LNCaP clone FGC (cell line): ENCODE measurements at regions not wholly inside any gene's neighbourhood (a gene's known extent, or its start where the extent isn't known, plus 50 kb on each side); places are given as distances from the start of the nearest gene placed in this dataset.
A peak's percentile ranks its signal among the peaks of the same experiment; 100 is the strongest.

ENCODE experiments used
- DNase-seq: peaks from one replicate; pipeline ENCODE4 v3.0.0-alpha.2; 2011; ENCODE audit warnings: low read depth
- H3K4me3 ChIP-seq: 2 replicates; pipeline ENCODE4 v1.5.1; 2011; ENCODE audit warnings: mild to moderate bottlenecking, low read depth, low read length, control low read depth
- TF ChIP-seq, protein P1 (sequence below): IDR thresholded peaks from 2 replicates; pipeline ENCODE4 v1.5.1; 2012; ENCODE audit warnings: mild to moderate bottlenecking; ENCODE audit not compliant: control insufficient read depth, insufficient read depth; ENCODE audit errors: extremely low read depth

DNA sequence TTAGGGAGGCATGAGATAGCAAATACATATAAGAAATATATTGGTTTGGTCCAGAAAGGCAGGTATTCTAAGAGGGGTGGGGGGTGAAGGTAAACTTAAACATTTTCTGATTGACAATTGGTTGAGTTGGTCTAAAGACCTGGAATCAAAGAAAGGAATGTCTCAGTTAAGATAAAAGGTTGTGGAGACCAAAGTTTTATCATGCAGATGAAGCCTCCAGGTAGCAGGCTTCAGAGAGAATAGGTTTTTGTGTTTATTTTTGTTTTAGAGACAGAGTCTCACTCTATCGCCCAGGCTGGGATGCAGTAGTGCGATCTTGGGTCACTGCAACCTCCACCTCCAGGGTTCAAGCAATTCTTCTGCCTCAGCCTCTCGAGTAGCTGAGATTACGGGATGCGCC, 80.5 kb downstream of the NPAP1 start:
- TF ChIP-seq, protein P1, sequence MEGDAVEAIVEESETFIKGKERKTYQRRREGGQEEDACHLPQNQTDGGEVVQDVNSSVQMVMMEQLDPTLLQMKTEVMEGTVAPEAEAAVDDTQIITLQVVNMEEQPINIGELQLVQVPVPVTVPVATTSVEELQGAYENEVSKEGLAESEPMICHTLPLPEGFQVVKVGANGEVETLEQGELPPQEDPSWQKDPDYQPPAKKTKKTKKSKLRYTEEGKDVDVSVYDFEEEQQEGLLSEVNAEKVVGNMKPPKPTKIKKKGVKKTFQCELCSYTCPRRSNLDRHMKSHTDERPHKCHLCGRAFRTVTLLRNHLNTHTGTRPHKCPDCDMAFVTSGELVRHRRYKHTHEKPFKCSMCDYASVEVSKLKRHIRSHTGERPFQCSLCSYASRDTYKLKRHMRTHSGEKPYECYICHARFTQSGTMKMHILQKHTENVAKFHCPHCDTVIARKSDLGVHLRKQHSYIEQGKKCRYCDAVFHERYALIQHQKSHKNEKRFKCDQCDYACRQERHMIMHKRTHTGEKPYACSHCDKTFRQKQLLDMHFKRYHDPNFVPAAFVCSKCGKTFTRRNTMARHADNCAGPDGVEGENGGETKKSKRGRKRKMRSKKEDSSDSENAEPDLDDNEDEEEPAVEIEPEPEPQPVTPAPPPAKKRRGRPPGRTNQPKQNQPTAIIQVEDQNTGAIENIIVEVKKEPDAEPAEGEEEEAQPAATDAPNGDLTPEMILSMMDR, result no peak
- DNase-seq, result no peak
- H3K4me3 ChIP-seq, result no peak overlapping the region

DNA sequence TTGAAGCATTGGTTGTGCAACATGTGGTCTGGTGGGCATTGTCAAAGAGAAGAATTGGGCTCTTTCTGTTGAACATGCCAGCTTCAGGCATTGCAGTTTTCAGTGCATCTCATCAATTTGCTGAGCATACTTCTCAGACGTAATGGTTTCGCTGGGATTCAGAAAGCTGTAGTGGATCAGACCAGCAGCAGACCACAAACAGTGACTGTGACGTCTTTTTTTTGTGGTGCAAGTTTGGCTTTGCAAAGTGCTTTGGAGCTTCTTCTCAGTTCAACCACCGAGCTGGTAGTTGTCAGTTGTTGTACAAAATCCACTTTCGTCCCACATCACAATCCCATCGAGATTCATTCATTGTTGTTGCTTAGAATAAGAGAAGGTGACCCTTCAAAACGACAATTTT, 84.5 kb downstream of the NPAP1 start:
- H3K4me3 ChIP-seq, result no peak overlapping the region
- no peak for DNase-seq
- TF ChIP-seq, protein P1, result no peak

DNA sequence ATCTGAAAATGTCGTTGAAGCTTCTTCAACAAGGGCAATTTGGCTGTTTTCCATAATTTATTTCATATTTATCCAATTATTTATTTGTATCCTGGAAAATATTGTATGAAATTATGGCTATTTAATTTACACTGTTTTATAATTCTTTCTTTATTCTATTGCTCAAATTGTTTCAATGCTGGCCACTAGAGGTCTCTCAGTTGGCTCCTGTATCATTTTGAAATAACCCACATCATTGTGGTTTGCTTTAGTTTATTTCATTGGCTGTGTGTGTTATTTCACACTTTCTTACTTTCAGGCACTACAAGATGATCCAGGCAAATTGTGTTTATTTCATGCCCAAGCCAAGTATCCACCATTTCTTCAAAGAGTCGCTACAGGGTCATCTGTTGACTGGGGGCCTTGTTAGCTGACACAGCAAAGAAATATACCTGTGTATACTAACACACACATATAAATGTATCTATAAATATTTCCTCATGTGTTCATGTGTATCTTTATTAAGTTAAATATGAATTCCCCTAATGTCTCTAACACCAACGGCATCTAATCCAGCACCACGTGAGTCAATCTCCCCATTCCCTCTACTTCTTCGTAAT, 86.2 kb downstream of the NPAP1 start:
- DNase-seq, result no peak
- no peak overlapping the region for H3K4me3 ChIP-seq
- TF ChIP-seq, protein P1, result peak; percentile 57

DNA sequence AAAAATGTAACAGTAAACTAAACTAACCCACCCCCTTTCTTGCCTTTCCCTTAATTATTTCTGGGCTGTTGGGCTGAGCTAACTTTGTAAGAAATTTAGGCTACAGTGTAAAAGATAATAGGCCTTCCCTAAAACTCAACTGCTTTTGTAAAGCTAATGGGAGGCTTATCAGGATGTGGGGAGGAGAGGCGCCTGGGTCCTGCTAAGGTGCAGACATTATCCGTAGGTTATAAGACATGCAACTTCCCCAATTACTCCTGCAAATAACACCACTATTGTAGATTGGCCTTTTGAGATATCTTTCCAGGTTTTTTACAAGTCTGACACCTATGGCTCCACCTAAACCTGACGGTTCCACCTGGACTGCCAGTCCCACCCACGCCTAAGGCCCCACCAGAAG, 88.3 kb downstream of the NPAP1 start:
- TF ChIP-seq, protein P1, result no peak

DNA sequence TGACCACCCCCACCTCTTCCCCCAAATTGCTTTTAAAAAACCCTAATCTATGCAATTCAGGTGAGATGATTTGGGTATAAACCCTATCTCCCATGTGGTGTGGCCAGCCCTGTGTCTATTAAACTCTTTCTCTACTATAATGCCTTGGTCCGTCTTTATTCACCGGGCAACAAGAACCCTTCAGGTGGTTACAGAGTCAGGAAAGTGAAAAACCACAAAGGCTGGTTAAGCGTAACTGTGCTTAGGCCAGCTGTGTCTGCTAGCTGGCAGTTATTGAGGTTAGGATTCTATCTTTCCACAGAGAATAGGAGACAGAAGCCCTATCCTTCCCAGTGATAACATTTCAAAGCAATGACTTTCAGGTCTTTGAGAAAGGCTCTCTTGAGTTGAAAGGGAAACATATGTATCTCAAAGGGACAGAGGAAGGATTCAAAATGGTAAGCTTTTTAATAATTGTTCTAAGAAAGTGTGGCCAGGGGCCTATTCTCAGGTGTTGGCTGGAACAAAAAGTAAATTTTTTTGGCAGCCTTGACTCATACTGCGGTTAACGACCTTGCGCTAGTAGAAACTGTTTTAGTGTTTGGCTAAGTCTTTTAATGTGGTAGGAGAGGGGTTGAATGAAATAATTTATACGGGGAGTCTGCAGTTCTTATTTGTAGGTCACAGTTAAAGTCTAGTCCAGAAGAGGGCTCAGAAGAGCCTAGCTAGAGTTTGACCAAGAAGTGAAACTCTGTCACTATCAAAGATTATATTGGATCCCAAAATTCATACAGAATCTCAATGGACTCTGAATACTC, 89.0 kb downstream of the NPAP1 start:
- TF ChIP-seq, protein P1, result no peak
- H3K4me3 ChIP-seq, result no peak overlapping the region
- DNase-seq, result no peak

More for the DNA sequence above, 88.3 kb downstream of the NPAP1 start:
- H3K4me3 ChIP-seq, result no peak overlapping the region
- no peak for DNase-seq

DNA sequence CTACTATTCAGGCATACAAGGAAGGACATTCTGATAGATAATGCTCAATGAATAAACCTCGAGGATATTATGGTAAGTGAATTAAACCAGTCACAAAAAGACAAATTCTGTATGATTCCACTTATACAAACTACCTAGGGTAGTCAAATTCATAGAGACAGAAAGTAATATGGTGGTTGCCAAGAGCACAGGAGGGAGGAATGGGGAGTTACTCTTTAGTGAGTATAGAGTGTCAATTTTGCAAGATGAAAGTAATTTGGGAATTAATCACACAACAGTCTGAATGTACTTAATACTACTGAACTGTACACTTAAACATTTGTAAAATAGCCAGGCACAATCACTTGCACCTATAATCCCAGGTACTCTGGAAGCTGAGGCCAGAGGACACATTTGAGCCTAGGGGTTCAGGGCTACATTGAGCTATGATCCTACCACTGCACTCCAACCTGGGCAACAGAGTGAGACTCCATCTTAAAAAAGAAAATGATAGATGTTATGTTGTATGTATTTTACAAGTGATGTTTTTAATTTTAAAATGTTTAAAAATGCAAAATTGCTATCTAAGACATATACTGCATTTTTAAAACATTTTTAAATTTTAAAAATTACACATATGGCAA, 91.0 kb downstream of the NPAP1 start:
- TF ChIP-seq, protein P1, result no peak
- H3K4me3 ChIP-seq, result no peak overlapping the region
- DNase-seq, result no peak

DNA sequence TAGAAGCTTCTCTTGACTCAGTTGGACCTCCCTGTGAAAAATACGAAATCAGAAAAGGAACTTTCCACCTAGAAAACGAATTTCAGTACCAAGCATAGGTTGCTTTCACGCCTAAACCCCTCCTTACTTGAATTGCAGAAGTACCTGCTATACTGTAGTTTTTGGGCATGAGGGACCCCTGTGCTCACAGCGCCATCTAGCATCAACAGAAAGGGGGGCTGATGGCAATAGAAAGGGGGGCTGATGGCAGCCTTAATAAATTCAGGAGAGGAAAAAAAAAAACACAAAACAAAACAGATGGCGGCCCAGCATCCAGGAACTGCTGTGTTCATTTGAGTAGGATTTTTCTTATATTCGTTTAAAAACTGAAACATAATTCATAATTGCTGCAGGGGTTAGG, 96.7 kb downstream of the NPAP1 start:
- TF ChIP-seq, protein P1, result no peak; the same call in 1 of the 2 replicates
- peak overlapping the region; percentile 53 for H3K4me3 ChIP-seq
- no peak for DNase-seq
